Body of pancreas (tissue), 4 donors: ENCODE measurements at regions not wholly inside any gene's neighbourhood (a gene's known extent, or its start where the extent isn't known, plus 50 kb on each side); places are given as distances from the start of the nearest gene placed in this dataset.

ENCODE experiments used
- POLR2A ChIP-seq, 3 donors: fragments of 450-650 bp; IDR thresholded peaks; one replicate each; pipeline ENCODE4 v1.6.1; 2016; ENCODE audit warnings: antibody characterized with exemption in 3 of 3, mild to moderate bottlenecking in 2 of 3
- TF ChIP-seq, protein P1 (sequence below), 7 experiments: fragments of 450-650 bp in 4 of 7; fragments of 200-600 bp in 3 of 7; sonication (generic) in 3 of 7; IDR thresholded peaks; one replicate each; pipeline ENCODE4 v1.5.1; 2016 to 2019; ENCODE audit warnings: antibody characterized with exemption in 7 of 7

DNA sequence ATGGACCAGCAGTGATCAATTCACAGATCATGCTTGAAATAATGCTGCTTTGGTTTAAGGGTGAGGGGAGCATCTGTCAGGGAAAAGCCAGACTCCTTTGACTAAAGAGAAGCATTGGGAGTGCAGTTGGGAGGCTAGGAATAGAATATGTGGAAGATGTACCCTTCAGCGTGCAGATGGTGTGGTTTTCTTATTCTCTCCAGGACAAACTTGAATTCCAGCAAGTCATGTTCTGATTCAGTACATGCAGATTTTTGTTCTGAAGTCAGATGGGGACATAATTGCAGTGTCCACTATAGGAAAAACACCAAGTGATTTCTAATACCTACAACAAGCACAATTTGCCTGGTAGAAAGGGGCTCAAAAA is 99.0 kb upstream of the LIMCH1 start:
- TF ChIP-seq, protein P1, sequence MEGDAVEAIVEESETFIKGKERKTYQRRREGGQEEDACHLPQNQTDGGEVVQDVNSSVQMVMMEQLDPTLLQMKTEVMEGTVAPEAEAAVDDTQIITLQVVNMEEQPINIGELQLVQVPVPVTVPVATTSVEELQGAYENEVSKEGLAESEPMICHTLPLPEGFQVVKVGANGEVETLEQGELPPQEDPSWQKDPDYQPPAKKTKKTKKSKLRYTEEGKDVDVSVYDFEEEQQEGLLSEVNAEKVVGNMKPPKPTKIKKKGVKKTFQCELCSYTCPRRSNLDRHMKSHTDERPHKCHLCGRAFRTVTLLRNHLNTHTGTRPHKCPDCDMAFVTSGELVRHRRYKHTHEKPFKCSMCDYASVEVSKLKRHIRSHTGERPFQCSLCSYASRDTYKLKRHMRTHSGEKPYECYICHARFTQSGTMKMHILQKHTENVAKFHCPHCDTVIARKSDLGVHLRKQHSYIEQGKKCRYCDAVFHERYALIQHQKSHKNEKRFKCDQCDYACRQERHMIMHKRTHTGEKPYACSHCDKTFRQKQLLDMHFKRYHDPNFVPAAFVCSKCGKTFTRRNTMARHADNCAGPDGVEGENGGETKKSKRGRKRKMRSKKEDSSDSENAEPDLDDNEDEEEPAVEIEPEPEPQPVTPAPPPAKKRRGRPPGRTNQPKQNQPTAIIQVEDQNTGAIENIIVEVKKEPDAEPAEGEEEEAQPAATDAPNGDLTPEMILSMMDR (IDR thresholded peaks at IDR 0.05): no peak
- TF ChIP-seq POLR2A (IDR thresholded peaks at IDR 0.05): no peak
